HG02798 (cell line): ENCODE measurements at regions not wholly inside any gene's neighbourhood (a gene's known extent, or its start where the extent isn't known, plus 50 kb on each side); places are given as distances from the start of the nearest gene placed in this dataset.
"Not testable (repeated sequence)": the region's sequence is repeated elsewhere in the genome, so short reads cannot be mapped to it uniquely, and the experiment has no call there.

Experiments
- ATAC-seq: cut with Tn5 transposase; IDR thresholded peaks from one replicate; pipeline ENCODE4 v1.9.1; 2021; ENCODE audit warnings: mild to moderate bottlenecking; ENCODE audit not compliant: unreplicated experiment, poor library complexity

DNA sequence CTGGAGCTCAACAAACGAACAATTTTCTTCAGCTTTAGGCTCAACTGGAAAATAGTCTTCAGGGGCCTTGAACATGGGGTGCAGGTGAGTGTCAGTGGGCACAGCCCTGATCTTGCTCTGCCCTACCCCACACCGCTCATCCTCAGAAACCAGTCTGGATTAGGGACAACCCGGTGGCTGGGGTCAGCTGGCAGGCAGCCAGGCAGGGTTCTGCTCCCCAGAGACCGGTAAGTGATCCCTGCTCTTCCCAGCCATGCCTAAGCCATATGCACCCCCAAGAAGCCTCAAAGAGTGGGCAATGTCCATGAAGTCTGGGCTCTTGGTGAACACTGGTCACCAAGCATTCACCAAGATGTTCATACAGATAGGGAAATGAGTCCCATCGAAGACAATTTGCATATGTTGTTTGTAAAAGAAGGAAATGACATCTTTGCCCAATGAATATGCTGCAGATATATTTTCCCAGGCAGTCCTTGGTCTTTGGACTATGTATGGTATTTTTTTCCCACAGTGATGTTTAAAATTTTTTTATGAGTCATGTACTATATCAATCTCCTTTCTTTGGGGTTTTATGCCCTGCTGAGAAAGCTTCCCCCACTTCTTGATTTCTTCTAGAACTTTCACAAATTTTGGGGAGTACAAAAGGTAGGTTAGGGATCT lies 63.9 kb upstream of the VASH1 start:
- ATAC-seq, result no peak

DNA sequence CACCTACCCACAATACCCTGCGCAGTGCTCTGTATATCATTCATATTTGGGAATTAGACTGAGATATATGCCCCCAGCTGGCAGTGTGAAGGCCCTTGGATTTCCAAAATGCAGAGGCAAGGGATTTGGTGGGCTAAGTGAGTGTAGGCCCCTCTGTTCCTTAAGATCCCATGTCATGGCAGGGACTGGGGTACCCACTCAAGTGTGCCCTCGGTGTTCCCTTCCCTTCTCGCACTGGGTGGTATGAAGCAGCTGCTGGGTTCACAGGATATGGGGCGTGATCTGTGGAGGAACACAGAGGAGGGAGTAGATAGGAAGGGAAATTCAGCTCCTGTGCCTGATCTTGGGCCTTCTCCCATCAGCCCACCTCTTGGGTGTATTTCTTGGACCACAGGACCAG lies 63.1 kb upstream of the VASH1 start:
- no peak for ATAC-seq

DNA sequence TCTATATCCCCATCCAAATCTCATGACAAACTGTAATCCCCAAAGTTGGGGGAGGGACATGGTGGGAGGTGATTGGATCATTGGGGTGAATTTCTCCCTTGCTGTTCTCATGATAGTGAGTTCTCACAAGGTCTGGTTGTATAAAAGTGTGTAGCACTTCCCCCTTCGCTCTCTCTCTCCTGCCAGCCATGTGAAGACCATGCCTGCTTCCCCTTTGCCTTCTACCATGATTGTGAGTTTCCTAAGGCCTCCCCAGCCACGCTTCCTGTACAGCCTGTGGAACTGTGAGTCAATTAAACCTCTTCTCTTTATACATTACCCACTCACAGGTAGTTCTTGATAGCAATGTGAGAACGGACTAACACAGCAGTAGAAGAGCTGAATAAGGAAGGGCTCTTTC lies 62.6 kb upstream of the VASH1 start:
- ATAC-seq, result no peak

DNA sequence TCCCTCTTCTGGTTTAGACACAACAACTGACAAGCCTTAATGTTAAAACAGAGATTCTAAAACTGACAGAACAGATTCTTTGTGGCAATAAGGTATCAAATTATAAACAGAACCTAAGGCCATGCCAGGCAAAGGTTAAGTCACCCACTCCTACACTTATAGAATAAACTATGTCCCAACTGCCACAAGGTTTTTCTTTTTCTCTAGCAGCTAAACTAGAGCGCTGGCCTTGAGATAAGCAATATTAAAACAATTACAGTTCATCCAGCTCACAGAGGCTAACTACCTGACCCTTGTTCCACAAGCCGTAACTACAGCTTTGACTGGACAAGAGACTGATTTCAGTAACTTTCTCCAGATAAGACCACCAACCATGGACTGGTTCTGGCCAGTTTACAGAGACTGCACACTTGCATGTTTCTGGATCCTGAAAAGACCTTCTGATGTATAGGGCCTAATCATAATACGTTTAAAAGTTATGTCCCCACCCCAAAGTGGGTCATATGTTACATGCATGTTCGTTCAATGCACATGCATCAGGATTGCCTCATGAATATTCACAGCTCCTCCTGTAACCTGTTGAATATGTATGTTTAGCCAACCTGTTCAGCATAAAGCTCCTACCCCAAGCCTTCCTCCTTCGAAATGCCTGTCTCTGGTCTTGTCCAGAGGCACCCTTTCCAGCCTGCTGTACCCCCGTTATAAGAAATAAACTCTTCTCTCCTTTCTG lies 61.9 kb upstream of the VASH1 start:
- ATAC-seq, result no peak

DNA sequence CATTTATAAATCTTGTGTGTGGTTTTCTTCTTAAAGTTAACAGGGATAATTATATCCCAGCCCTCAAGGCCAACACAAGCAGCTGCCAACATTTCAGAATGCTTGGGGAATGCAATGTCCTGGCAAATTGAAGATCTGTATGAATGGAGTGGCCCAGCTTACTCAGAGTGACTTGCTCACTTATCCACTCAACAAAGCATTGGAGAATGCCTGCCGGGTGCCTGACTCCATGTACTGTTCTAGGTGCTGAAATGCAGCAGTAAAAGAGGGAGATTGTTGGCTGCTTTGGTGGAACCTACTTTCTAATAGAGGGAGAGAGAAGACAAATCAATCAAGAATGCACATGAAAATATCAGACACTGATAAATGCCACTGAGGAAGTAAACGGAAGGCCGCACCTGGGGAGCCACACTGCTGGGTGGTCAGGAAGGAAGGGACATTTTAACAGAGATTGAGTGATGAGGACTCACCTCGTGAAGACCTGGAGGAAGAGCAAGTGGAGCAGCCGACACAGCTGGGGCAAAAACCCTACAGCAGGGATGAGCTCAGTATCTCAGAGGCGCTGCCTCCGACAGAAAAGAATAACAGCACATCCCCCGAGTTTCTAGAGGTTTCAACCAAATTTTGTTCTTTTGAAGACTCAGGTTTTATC lies 61.2 kb upstream of the VASH1 start:
- no peak for ATAC-seq

DNA sequence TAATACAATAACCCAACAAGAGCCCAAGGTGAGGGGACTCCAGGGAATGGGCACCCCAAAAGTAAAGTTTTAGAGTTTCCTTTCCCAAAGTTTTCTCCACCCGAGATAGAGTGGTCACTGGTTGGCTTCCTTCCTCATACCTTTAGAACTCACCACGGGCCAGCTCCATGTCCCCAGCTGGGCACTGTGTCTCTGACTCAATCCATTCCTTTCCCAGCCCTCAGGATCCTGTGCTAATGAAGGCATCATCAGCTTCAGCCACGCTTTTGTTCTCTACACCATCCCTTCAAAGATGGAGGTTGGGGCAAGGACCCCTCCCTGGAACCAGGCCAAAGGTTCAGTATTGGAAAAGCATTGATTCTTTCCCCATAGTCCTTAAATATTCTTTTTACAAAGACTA lies 59.8 kb upstream of the VASH1 start:
- no peak for ATAC-seq

DNA sequence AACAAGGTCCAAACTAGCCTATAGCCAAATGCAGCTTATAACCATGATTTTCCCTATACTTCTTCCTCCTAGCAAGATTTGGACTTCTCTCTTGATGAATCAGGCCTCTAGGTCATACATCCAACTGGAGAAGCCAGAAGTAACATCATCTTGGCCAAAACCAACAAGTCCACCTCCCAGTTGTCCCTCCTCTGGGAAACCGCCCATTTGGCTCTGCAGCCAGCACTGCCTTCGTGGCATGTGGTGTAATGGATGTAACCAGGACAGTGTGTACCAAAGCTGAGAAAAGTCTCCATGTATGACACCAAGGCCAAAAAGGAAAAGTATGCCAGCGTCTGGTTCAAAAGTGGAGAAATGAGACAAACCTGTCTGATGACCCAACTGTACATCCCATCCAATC lies 59.3 kb upstream of the VASH1 start:
- ATAC-seq, result no peak

DNA sequence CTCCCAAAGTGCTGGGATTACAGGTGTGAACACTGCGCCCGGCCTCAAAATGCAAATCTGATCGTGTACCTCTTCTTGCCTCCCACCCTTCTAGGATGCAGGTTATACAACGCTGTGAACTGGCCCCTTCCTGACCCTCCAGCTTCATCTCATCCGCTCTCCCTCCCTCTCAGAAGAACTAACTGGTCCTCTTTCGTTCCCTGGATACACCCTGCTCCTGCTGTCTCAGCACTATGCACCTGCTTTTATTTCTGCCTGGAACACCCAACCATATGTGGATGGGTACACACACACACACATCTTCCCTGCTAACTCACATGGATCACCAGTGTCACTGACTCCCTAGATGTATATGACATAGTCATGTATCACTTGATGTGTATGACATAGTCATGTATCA lies 56.1 kb upstream of the VASH1 start:
- no peak for ATAC-seq

DNA sequence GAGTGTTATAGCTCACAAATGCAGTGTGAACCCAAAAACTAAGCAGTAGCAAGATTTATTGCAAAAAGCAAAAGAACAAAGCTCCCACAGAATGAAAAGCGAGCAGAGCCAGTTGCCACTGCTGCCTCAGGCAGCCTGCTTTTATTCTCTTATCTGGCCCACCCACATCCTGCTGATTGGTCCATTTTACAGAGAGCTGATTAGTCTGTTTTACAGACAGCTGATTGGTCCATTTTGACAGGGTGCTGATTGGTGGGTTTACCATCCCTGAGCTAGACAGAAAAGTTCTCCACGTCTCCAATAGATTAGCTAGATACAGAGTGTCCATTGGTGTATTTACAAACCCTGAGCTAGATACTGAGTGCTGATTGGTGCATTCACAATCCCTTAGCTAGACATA lies 55.1 kb upstream of the VASH1 start:
- not testable (repeated sequence) for ATAC-seq

DNA sequence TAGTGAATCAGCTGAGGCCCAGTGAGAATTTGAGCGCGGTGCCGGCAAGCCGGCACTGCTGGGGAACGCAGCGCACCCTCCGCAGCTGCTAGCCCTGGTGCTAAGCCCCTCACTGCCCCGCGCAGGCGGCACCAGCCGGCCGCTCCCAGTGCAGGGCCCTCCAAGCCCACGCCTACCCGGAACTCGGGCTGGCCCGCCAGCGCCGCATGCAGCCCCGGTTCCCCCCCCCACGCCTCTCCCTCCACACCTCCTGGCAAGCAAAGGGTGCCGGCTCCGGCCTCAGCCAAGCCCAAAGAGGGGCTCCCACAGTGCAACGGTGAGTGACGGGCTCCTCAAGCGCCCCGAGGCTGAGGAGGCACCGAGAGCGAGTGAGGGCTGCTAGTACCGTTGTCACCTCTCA lies 54.5 kb upstream of the VASH1 start:
- no peak for ATAC-seq

DNA sequence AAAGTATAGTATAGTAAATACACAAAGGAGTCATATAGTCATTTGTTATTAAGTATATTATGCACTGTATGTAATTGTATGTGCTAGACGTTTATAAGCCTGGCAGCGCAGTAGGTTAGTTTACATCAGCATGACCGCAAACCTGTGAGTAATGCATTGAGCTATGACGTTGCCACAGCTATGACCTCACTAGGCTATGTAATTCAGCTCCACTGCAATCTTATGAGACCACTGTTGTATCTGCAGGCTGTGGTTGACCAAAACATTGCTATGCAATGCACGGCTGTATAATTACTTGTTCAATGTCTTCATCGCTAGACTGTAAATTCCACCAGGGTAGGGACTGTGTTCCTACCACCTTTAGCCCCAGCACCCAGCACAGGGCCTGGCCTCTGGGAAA lies 53.2 kb upstream of the VASH1 start:
- no peak for ATAC-seq

DNA sequence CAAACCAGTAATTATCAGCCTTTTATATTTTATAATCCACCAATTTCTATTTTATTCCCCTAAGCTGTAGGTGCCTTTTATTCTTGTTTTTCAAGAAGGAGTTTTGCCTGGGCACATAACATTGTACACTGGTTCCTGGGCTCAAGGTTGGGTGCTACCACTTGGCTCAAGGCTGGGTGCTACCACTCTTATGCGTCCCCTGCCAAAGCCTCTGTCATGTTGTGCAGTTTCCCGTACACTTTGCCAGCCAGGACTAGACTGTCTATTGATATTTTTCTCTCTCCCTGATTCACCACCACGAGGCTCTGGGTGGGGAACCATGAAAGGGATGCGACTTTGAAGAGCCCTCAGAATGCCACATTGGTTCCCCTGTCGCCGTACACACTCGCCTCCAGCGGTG lies 52.5 kb upstream of the VASH1 start:
- no peak for ATAC-seq

DNA sequence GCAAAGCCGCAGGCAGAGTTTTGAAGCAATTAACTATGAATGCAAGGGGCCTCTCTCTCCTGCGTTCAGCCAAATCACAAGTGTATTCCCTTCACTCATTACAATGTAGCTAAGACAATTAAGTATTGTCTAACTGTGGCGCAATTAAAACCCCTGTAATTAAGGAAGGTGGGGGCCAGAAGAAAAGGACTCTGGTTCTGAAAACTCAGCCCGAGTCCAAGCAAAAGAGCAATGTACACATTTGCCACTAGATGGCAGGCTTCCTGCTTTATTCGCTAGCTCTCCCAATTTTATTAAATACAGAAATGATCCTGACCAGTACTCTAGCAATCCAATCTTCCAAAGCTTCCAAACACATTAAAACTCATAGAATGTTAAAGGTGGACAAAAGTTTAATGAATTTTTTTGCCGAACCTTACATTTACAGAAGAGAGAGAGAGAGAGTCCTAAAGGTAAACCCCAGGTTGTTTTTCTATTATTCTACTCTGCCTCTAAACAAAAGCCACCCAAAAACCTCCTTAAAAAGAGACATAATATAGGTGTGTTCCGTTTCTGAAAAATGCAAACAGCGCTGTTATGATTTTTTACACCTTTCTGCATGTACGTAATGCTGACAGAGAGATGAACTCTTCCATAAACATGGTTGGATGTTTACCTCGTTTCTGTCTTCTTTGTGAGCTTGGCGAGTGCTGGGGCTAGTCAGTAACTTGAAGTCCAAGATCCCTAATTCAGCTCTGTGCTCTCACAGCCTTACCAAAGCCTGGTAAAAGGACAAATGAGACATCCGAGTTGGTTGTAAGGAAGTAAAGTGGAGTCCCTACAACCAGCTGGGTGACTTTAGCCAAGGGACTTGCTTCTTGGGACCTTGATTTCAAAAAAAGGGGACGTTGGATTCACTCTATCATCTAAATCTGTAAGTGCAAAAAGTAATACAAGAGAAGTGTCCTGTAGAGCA lies 50.9 kb upstream of the VASH1 start:
- ATAC-seq, result no peak
